ENCODE measurements at regions not wholly inside any gene's neighbourhood (a gene's known extent, or its start where the extent isn't known, plus 50 kb on each side); places are given as distances from the start of the nearest gene placed in this dataset.

- DNase-seq: no peak
- Mint-ChIP-seq H3K27ac (no peak overlapping the region), H3K4me3 (peak overlapping the region; percentile 51 to 77), H3K9me3 (no peaks in the 10 kb centered on the region), H3K27me3 (peaks cover 28% of the 10 kb centered on the region), H3K4me1 (peaks cover 43% of the 10 kb centered on the region)
- ATAC-seq: no peak
These were observed 106.1 kb upstream of the CLMP start for GRCh38 chr11:123301013-123301591.

GRCh38 chr11:123299721-123300120 is 104.7 kb upstream of the CLMP start:
- H3K4me1 Mint-ChIP-seq: peaks cover 37% of the 10 kb centered on the region
- H3K27ac Mint-ChIP-seq: no peak overlapping the region
- ATAC-seq: no peak
- H3K4me3 Mint-ChIP-seq: no peak overlapping the region
- DNase-seq: no peak
- no peaks in the 10 kb centered on the region for H3K9me3 Mint-ChIP-seq
- peaks cover 19% of the 10 kb centered on the region for H3K27me3 Mint-ChIP-seq

GRCh38 chr11:123298488-123299447 is 103.7 kb upstream of the CLMP start:
- H3K27ac Mint-ChIP-seq: no peak overlapping the region
- DNase-seq: no peak
- no peak for ATAC-seq
- H3K9me3 Mint-ChIP-seq: no peaks in the 10 kb centered on the region
- H3K27me3 Mint-ChIP-seq: peaks cover 10% of the 10 kb centered on the region
- H3K4me1 Mint-ChIP-seq: peaks cover 28% of the 10 kb centered on the region
- H3K4me3 Mint-ChIP-seq: no peak overlapping the region

- ATAC-seq: no peak
- Mint-ChIP-seq H3K27ac (no peak overlapping the region), H3K27me3 (no peaks in the 10 kb centered on the region), H3K9me3 (no peaks in the 10 kb centered on the region), H3K4me1 (no peaks in the 10 kb centered on the region), H3K4me3 (no peak overlapping the region)
- no peak for DNase-seq
These were observed 97.6 kb upstream of the CLMP start for GRCh38 chr11:123292647-123293046.

- Mint-ChIP-seq H3K27me3 (no peaks in the 10 kb centered on the region), H3K9me3 (no peaks in the 10 kb centered on the region), H3K4me3 (no peak overlapping the region), H3K27ac (no peak overlapping the region), H3K4me1 (no peaks in the 10 kb centered on the region)
- DNase-seq (no peak), ATAC-seq (no peak)
These were observed 96.3 kb upstream of the CLMP start for GRCh38 chr11:123291201-123291869.

GRCh38 chr11:123286761-123287160 is 91.7 kb upstream of the CLMP start:
- Mint-ChIP-seq H3K4me3 (no peak overlapping the region), H3K4me1 (no peaks in the 10 kb centered on the region), H3K27me3 (peaks cover 25% of the 10 kb centered on the region), H3K9me3 (no peaks in the 10 kb centered on the region), H3K27ac (no peak overlapping the region)
- no peak for DNase-seq
- no peak for ATAC-seq

- H3K27ac Mint-ChIP-seq: no peak overlapping the region
- ATAC-seq (no peak), DNase-seq (no peak)
- H3K27me3 Mint-ChIP-seq: peaks cover 28% of the 10 kb centered on the region
- H3K4me3 Mint-ChIP-seq: no peak overlapping the region
- H3K9me3 Mint-ChIP-seq: no peaks in the 10 kb centered on the region
- no peaks in the 10 kb centered on the region for H3K4me1 Mint-ChIP-seq
These were observed 91.2 kb upstream of the CLMP start for GRCh38 chr11:123286255-123286654.

- Mint-ChIP-seq H3K27ac (no peak overlapping the region), H3K4me3 (no peak overlapping the region), H3K4me1 (no peaks in the 10 kb centered on the region), H3K27me3 (peaks cover 28% of the 10 kb centered on the region), H3K9me3 (no peaks in the 10 kb centered on the region)
- ATAC-seq: no peak
- no peak for DNase-seq
These were observed 89.4 kb upstream of the CLMP start for GRCh38 chr11:123284454-123284853.

- DNase-seq (no peak), ATAC-seq (no peak)
- Mint-ChIP-seq H3K4me1 (no peaks in the 10 kb centered on the region), H3K9me3 (no peaks in the 10 kb centered on the region), H3K4me3 (no peak overlapping the region), H3K27ac (no peak overlapping the region), H3K27me3 (peaks cover 33% of the 10 kb centered on the region)
These were observed 87.5 kb upstream of the CLMP start for GRCh38 chr11:123282597-123282996.

- Mint-ChIP-seq H3K4me3 (no peak overlapping the region), H3K9me3 (no peaks in the 10 kb centered on the region), H3K27me3 (peaks cover 17% of the 10 kb centered on the region), H3K27ac (no peak overlapping the region), H3K4me1 (no peaks in the 10 kb centered on the region)
- no peak for DNase-seq
- no peak for ATAC-seq
These were observed 78.6 kb upstream of the CLMP start for GRCh38 chr11:123273616-123274015.

GRCh38 chr11:123272565-123272964 is 77.5 kb upstream of the CLMP start:
- no peaks in the 10 kb centered on the region for H3K9me3 Mint-ChIP-seq
- ATAC-seq: no peak
- H3K27ac Mint-ChIP-seq: no peak overlapping the region
- H3K27me3 Mint-ChIP-seq: peaks cover 12% of the 10 kb centered on the region
- DNase-seq: no peak
- H3K4me1 Mint-ChIP-seq: no peaks in the 10 kb centered on the region
- no peak overlapping the region for H3K4me3 Mint-ChIP-seq

GRCh38 chr11:123268156-123268555 is 73.1 kb upstream of the CLMP start:
- DNase-seq: no peak
- Mint-ChIP-seq H3K4me3 (no peak overlapping the region), H3K27ac (no peak overlapping the region), H3K9me3 (no peaks in the 10 kb centered on the region), H3K4me1 (peaks cover 7% of the 10 kb centered on the region), H3K27me3 (peaks cover 43% of the 10 kb centered on the region)
- no peak for ATAC-seq

- no peak overlapping the region for H3K27ac Mint-ChIP-seq
- no peaks in the 10 kb centered on the region for H3K9me3 Mint-ChIP-seq
- peaks cover 61% of the 10 kb centered on the region for H3K27me3 Mint-ChIP-seq
- peaks cover 16% of the 10 kb centered on the region for H3K4me1 Mint-ChIP-seq
- no peak for ATAC-seq
- DNase-seq: no peak
- H3K4me3 Mint-ChIP-seq: no peak overlapping the region
These were observed 70.9 kb upstream of the CLMP start for GRCh38 chr11:123265951-123266350.

- peaks cover 16% of the 10 kb centered on the region for H3K4me1 Mint-ChIP-seq
- DNase-seq (no peak), ATAC-seq (no peak)
- peaks cover 60% of the 10 kb centered on the region for H3K27me3 Mint-ChIP-seq
- H3K4me3 Mint-ChIP-seq: no peak overlapping the region
- no peak overlapping the region for H3K27ac Mint-ChIP-seq
- H3K9me3 Mint-ChIP-seq: no peaks in the 10 kb centered on the region
These were observed 69.4 kb upstream of the CLMP start for GRCh38 chr11:123264431-123264780.

GRCh38 chr11:123261345-123262106 is 66.5 kb upstream of the CLMP start:
- peak; percentile 56 to 64 for DNase-seq
- H3K4me1 Mint-ChIP-seq: peaks cover 26% of the 10 kb centered on the region
- no peaks in the 10 kb centered on the region for H3K9me3 Mint-ChIP-seq
- no peak overlapping the region for H3K4me3 Mint-ChIP-seq
- H3K27ac Mint-ChIP-seq: no peak overlapping the region
- H3K27me3 Mint-ChIP-seq: peaks cover 53% of the 10 kb centered on the region
- peak; percentile 78 for ATAC-seq
